Transverse colon (tissue), 4 donors: ENCODE measurements at regions not wholly inside any gene's neighbourhood (a gene's known extent, or its start where the extent isn't known, plus 50 kb on each side); places are given as distances from the start of the nearest gene placed in this dataset.

ENCODE experiments used
- CTCF ChIP-seq, 5 experiments: fragments of 200-600 bp in 3 of 5; fragments of 450-650 bp in 2 of 5; sonication (generic) in 3 of 5; IDR thresholded peaks; 1 replicate in 2 of 5; 2 replicates in 3 of 5; pipeline ENCODE4 v1.5.1; 2016 to 2017; ENCODE audit warnings: antibody characterized with exemption in 5 of 5, inconsistent platforms in 3 of 5, mild to moderate bottlenecking in 2 of 5, moderate library complexity in 1 of 5
- EP300 ChIP-seq: sonication (generic); formaldehyde crosslinking; IDR thresholded peaks from one replicate; pipeline ENCODE4 v1.6.1; 2017; ENCODE audit warnings: antibody characterized with exemption, low read depth
- POLR2A ChIP-seq: fragments of 450-650 bp; IDR thresholded peaks from one replicate; pipeline ENCODE4 v1.6.1; 2016; ENCODE audit warnings: antibody characterized with exemption, mild to moderate bottlenecking, moderate library complexity
- POLR2AphosphoS5 ChIP-seq, 3 donors: sonication (generic); formaldehyde crosslinking; IDR thresholded peaks; one replicate each; pipeline ENCODE4 v1.6.1; 2016; ENCODE audit warnings: antibody characterized with exemption in 3 of 3

- no peak for TF ChIP-seq POLR2A
- TF ChIP-seq CTCF (IDR thresholded peaks at IDR 0.05), result no peak
- TF ChIP-seq EP300, result no peak
- TF ChIP-seq POLR2AphosphoS5 (IDR thresholded peaks at IDR 0.05), result no peak
These were observed 519.5 kb upstream of the ZWINT start for GRCh38 chr10:56880606-56881005.
